Liver (tissue), 8 donors: ENCODE measurements at regions not wholly inside any gene's neighbourhood (a gene's known extent, or its start where the extent isn't known, plus 50 kb on each side); places are given as distances from the start of the nearest gene placed in this dataset.

Experiments used
- DNase-seq: peaks from one replicate; pipeline ENCODE4 v3.0.0-alpha.2; 2017; ENCODE audit warnings: low spot score
- H3K27ac ChIP-seq, 2 donors: one replicate each; pipeline ENCODE4 v1.7.0; 2013; ENCODE audit warnings: inconsistent platforms in 2 of 2, low read length in 2 of 2, control low read depth in 1 of 2, low read depth in 1 of 2, mild to moderate bottlenecking in 1 of 2
- H3K27me3 ChIP-seq, 4 donors: one replicate each; pipeline versions ENCODE4 v1.6.1 to v1.7.0; 2013; ENCODE audit warnings: low read length in 3 of 4, inconsistent platforms in 1 of 4, mild to moderate bottlenecking in 1 of 4, moderate library complexity in 1 of 4; ENCODE audit not compliant: control insufficient read depth in 4 of 4, insufficient read depth in 4 of 4
- H3K36me3 ChIP-seq, 4 donors: one replicate each; pipeline versions ENCODE4 v1.6.1 to v1.7.0; 2013; ENCODE audit warnings: low read length in 3 of 4, mild to moderate bottlenecking in 3 of 4, low read depth in 1 of 4, moderate library complexity in 1 of 4; ENCODE audit not compliant: control insufficient read depth in 4 of 4, insufficient read depth in 3 of 4
- H3K4me1 ChIP-seq, 4 donors: one replicate each; pipeline versions ENCODE4 v1.6.1 to v1.7.0; 2013; ENCODE audit warnings: low read length in 3 of 4, mild to moderate bottlenecking in 3 of 4, moderate library complexity in 1 of 4; ENCODE audit not compliant: control insufficient read depth in 4 of 4, insufficient read depth in 4 of 4
- H3K4me3 ChIP-seq, 3 donors: one replicate each; pipeline versions ENCODE4 v1.6.1 to v1.7.0; 2013; ENCODE audit warnings: low read length in 3 of 3, control low read depth in 1 of 3, low read depth in 1 of 3, mild to moderate bottlenecking in 1 of 3
- H3K9ac ChIP-seq, 2 donors: one replicate each; pipeline ENCODE4 v1.7.0; 2013; ENCODE audit warnings: low read length in 2 of 2, mild to moderate bottlenecking in 2 of 2, moderate library complexity in 2 of 2, control low read depth in 1 of 2, low read depth in 1 of 2
- H3K9me3 ChIP-seq, 4 donors: one replicate each; pipeline versions ENCODE4 v1.6.1 to v1.7.0; 2013; ENCODE audit warnings: low read length in 3 of 4; ENCODE audit not compliant: control insufficient read depth in 4 of 4
- ATF3 ChIP-seq: IDR thresholded peaks from 2 replicates; pipeline ENCODE4 v1.6.1; 2016; ENCODE audit warnings: antibody characterized with exemption
- CTCF ChIP-seq: fragments of 150-350 bp; IDR thresholded peaks from 2 replicates; pipeline ENCODE4 v1.5.1; 2017; ENCODE audit warnings: improper control_type of control experiment, low read depth, low read length; ENCODE audit not compliant: missing input control
- EGR1 ChIP-seq, 2 donors: IDR thresholded peaks; 2 replicates each; pipeline ENCODE4 v1.6.1; 2016 to 2018; ENCODE audit warnings: antibody characterized with exemption in 2 of 2, low read depth in 2 of 2
- FOXA1 ChIP-seq: IDR thresholded peaks from 2 replicates; pipeline ENCODE4 v1.6.1; 2016; ENCODE audit warnings: antibody characterized with exemption
- FOXA2 ChIP-seq: IDR thresholded peaks from 2 replicates; pipeline ENCODE4 v1.6.1; 2016; ENCODE audit warnings: antibody characterized with exemption
- GABPA ChIP-seq, 2 donors: IDR thresholded peaks in 1 of 2; conservative IDR thresholded peaks in 1 of 2; 2 replicates each; pipeline ENCODE4 v1.6.1; 2016; ENCODE audit warnings: antibody characterized with exemption in 2 of 2, mild to moderate bottlenecking in 1 of 2, moderate library complexity in 1 of 2
- HNF4A ChIP-seq, 2 donors: conservative IDR thresholded peaks; 2 replicates each; pipeline ENCODE4 v1.6.1; 2016; ENCODE audit warnings: antibody characterized with exemption in 2 of 2, mild to moderate bottlenecking in 2 of 2
- HNF4G ChIP-seq: IDR thresholded peaks from 2 replicates; pipeline ENCODE4 v1.6.1; 2016; ENCODE audit warnings: antibody characterized with exemption
- MAX ChIP-seq: IDR thresholded peaks from 2 replicates; pipeline ENCODE4 v1.6.1; 2016; ENCODE audit warnings: antibody characterized with exemption
- NR2F2 ChIP-seq: IDR thresholded peaks from 2 replicates; pipeline ENCODE4 v1.6.1; 2016; ENCODE audit warnings: antibody characterized with exemption
- RAD21 ChIP-seq, 2 donors: IDR thresholded peaks; 2 replicates each; pipeline ENCODE4 v1.6.1; 2016; ENCODE audit warnings: antibody characterized with exemption in 2 of 2, mild to moderate bottlenecking in 2 of 2
- REST ChIP-seq: IDR thresholded peaks from 2 replicates; pipeline ENCODE4 v1.6.1; 2016; ENCODE audit warnings: antibody characterized with exemption, mild to moderate bottlenecking
- RXRA ChIP-seq, 2 donors: IDR thresholded peaks; 2 replicates each; pipeline ENCODE4 v1.6.1; 2017 to 2018; ENCODE audit warnings: antibody characterized with exemption in 2 of 2, mild to moderate bottlenecking in 1 of 2
- SP1 ChIP-seq: IDR thresholded peaks from 2 replicates; pipeline ENCODE4 v1.6.1; 2018; ENCODE audit warnings: antibody characterized with exemption, mild to moderate bottlenecking
- TAF1 ChIP-seq: conservative IDR thresholded peaks from 2 replicates; pipeline ENCODE4 v1.6.1; 2016; ENCODE audit warnings: antibody characterized with exemption, mild to moderate bottlenecking
- YY1 ChIP-seq: IDR thresholded peaks from 2 replicates; pipeline ENCODE4 v1.6.1; 2016; ENCODE audit warnings: antibody characterized with exemption, mild to moderate bottlenecking
- WGBS: extraction: QIAGEN DNeasy Blood & Tissue Kit; methylation state at CpG from one replicate; pipeline ENCODE4 v1.1.7; 2013; 5-methylcytosine and 5-hydroxymethylcytosine counted together
- donor health status: healthy.
- donor health status: healthy.
- donor health status: healthy.
- donor health status: healthy.
- donor health status: healthy.

GRCh38 chr12:67816269-67816668, 167.7 kb downstream of the DYRK2 start:
- whole genome bisulfite sequencing, result 83% methylated on average over 2 of the region's 2 CpGs
- peaks cover 0 to 16% (median 2%) of the 10 kb centered on the region in 4 donors for H3K9me3 ChIP-seq
- H3K4me1 ChIP-seq, result no peaks in the 10 kb centered on the region
- H3K4me3 ChIP-seq, result no peak overlapping the region
- H3K27ac ChIP-seq, result no peak overlapping the region
- no peaks in the 10 kb centered on the region for H3K27me3 ChIP-seq
- no peak for DNase-seq
- TF ChIP-seq MAX (no peak), RAD21 (IDR thresholded peaks at IDR 0.05) (no peak), HNF4A (conservative IDR thresholded peaks at IDR 0.05) (no peak), NR2F2 (no peak), HNF4G (no peak), REST (no peak), YY1 (no peak), ATF3 (no peak), TAF1 (no peak), SP1 (no peak), GABPA (IDR thresholded peaks at IDR 0.05 in 1 of 2, conservative IDR thresholded peaks at IDR 0.05 in 1 of 2) (no peak), RXRA (IDR thresholded peaks at IDR 0.05) (no peak), FOXA1 (no peak), FOXA2 (no peak), CTCF (no peak)
- H3K36me3 ChIP-seq, result no peaks in the 10 kb centered on the region
- H3K9ac ChIP-seq, result no peak overlapping the region

GRCh38 chr12:67818459-67818903, 169.9 kb downstream of the DYRK2 start:
- Histone ChIP-seq H3K9me3 (peaks cover 0 to 16% (median 2%) of the 10 kb centered on the region in 4 donors), H3K27ac (no peak overlapping the region), H3K4me1 (no peaks in the 10 kb centered on the region), H3K36me3 (no peaks in the 10 kb centered on the region), H3K27me3 (no peaks in the 10 kb centered on the region), H3K4me3 (no peak overlapping the region), H3K9ac (no peak overlapping the region)
- DNase-seq, result no peak
- WGBS, result 87% methylated on average over 2 of the region's 2 CpGs
- TF ChIP-seq EGR1 (IDR thresholded peaks at IDR 0.05; ENCODE audit: low read depth in 2 of 2) (no peak), RAD21 (IDR thresholded peaks at IDR 0.05) (no peak), HNF4G (no peak), HNF4A (conservative IDR thresholded peaks at IDR 0.05) (no peak)
